ENCODE measurements at regions not wholly inside any gene's neighbourhood (a gene's known extent, or its start where the extent isn't known, plus 50 kb on each side); places are given as distances from the start of the nearest gene placed in this dataset.

DNA sequence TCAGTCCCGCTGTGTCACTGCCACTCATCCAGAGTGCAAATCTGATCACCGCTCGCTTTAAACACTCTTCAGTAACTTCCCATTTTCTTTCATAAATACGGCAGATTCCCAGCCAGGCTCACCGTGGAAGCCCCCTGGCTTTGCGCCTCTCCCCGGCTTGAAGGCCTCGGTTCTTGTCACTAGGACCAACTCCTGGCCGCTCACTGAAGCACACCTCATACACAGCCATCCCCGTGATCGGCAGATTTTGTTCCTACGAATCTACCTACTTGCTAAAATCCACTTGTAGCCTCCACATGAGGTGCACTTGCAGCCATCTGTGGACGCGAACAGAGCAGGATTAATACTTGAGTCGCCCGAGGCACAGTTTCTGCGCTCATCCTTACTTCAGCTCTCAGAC lies 462.4 kb upstream of the MYT1L start:
- TF ChIP-seq, protein P1, sequence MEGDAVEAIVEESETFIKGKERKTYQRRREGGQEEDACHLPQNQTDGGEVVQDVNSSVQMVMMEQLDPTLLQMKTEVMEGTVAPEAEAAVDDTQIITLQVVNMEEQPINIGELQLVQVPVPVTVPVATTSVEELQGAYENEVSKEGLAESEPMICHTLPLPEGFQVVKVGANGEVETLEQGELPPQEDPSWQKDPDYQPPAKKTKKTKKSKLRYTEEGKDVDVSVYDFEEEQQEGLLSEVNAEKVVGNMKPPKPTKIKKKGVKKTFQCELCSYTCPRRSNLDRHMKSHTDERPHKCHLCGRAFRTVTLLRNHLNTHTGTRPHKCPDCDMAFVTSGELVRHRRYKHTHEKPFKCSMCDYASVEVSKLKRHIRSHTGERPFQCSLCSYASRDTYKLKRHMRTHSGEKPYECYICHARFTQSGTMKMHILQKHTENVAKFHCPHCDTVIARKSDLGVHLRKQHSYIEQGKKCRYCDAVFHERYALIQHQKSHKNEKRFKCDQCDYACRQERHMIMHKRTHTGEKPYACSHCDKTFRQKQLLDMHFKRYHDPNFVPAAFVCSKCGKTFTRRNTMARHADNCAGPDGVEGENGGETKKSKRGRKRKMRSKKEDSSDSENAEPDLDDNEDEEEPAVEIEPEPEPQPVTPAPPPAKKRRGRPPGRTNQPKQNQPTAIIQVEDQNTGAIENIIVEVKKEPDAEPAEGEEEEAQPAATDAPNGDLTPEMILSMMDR (IDR thresholded peaks at IDR 0.05; ENCODE audit: low read length) = no peak
- no peak for TF ChIP-seq EZH2phosphoT487 (IDR thresholded peaks at IDR 0.05; ENCODE audit: low read length)

All from MM.1S (cell line).